Suprapubic skin (tissue), 3 donors: ENCODE measurements at regions not wholly inside any gene's neighbourhood (a gene's known extent, or its start where the extent isn't known, plus 50 kb on each side); places are given as distances from the start of the nearest gene placed in this dataset.

Source experiments
- CTCF ChIP-seq, 2 donors: fragments of 200-600 bp in 1 of 2; fragments of 450-650 bp in 1 of 2; sonication (generic) in 1 of 2; IDR thresholded peaks; one replicate each; pipeline ENCODE4 v1.5.1; 2016 to 2019; ENCODE audit warnings: antibody characterized with exemption in 2 of 2, mild to moderate bottlenecking in 1 of 2, moderate library complexity in 1 of 2
- EP300 ChIP-seq: sonication (generic); formaldehyde crosslinking; IDR thresholded peaks from one replicate; pipeline ENCODE4 v1.6.1; 2017; ENCODE audit warnings: antibody characterized with exemption
- POLR2A ChIP-seq, 2 donors: fragments of 450-650 bp; IDR thresholded peaks; one replicate each; pipeline ENCODE4 v1.6.1; 2017; ENCODE audit warnings: antibody characterized with exemption in 2 of 2, mild to moderate bottlenecking in 2 of 2, moderate library complexity in 2 of 2

DNA sequence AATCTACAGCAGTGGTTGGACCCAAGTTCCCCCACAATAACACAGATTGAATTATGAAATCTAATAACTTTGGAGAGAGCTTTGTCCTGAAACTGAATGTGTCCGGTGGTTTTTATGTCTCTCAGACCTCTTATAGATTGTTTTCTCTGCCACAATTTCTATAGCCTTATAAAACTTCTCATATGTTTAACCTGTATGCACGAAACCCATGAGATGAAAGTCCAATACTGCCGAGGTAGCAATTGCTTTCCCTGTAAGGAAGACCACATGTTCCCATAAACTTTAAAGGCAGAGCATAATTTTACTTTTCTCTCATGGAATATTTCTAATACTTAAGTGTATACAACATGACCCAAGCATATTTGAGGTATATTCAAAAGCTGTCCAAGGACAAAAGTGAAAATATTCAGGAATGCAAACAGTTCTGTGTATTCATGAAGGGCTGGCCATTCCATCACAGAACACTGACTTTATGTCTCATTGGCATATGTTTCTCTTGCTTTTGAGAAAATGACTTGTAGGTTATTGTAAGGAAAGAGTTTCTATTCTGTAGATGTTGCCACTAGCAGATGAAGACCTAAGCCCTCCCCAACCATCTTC, 94.4 kb upstream of the TLE4 start:
- no peak for TF ChIP-seq POLR2A (IDR thresholded peaks at IDR 0.05)
- TF ChIP-seq CTCF (IDR thresholded peaks at IDR 0.05): no peak
- TF ChIP-seq EP300: no peak
